NCI-H2196 treated with DMSO at 0.1 percent for 48 hours (cell line): ENCODE measurements at regions not wholly inside any gene's neighbourhood (a gene's known extent, or its start where the extent isn't known, plus 50 kb on each side); places are given as distances from the start of the nearest gene placed in this dataset.

Experiments
- DNase-seq: peaks from one replicate; lab custom pipeline; 2025; ENCODE audit not compliant: unreplicated experiment; lab: John Stamatoyannopoulos, UW

GRCh38 chr1:110816945-110817344 is 56.0 kb upstream of the CD53 start:
- DNase-seq, result no peak

- DNase-seq, result no peak
Measured at GRCh38 chr1:110811529-110811928, 61.4 kb upstream of the CD53 start.

DNA sequence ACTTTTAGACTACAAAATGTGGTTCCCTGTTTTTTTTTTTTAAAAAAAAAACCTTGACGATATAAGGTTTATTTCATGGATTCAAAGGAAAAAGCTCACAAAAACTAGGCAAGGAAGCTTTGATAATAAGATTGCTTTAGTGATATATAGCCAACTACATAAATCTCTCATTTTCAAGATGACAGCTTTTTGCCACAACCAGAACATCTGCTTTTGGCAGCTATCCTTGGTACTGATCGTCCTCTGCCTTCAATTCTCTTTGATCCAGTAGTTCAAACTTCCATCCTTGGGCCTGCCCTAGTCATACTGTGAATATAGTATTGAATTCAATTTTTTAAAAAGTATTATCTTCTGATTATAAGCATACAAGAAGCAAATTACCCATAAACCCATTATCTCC is 72.9 kb upstream of the CD53 start:
- no peak for DNase-seq

GRCh38 chr1:110798691-110799256 is 74.2 kb upstream of the CD53 start:
- DNase-seq, result peak; percentile 81

DNA sequence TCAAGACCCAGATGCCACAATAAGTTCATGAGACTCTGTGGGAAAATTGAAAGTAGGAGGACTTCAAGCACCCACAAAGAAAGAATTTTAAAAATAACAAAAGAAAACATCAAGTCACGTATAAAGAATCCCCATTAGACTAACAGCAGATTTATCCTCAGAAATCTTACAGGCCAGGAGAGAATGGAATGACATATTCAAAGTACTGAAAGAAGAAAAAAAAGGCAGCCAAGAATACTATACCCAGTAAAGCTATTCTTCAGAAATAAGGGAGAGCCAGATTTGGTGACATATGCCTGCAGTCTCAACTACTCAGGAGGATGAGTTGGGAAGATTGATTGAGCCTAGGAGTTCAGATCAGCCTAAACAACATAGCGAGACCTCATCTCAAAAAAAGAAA is 84.3 kb upstream of the CD53 start:
- DNase-seq, result no peak

DNA sequence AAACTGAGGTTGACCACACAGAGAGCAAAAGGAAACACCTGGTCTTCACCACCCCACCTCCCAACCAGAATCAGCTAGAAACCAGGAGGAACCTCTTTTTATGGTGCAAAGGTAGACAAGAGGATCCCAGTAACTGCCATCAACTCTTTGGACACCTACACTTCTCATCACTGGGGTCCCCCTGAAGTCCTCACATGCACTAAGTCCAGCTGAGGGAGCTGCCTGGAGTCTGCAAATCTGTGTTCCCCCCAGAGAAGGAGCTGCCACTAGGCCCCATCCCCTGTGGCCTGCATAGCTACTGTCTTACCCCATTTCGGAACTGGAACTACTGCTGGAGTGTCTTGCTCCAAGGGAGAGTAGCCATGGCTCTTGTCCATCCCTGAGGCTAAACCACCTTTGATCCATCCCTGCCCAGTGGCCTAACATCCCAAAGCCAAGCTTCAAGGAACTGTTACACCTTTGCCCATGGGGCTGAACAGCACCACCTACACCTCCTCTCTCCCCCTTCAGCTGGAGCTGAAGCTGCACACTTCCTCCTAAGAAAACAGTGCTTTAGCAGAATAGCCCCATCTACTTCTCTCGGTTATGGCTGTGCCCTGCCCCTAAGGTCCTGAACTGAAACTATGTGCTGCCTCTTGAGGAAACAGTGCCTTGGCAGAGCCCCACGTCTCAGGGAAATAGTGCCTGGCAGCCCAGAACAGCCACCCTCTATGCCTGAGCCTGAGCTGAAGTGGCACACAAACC is 85.4 kb upstream of the CD53 start:
- no peak for DNase-seq

- no peak for DNase-seq
Measured at GRCh38 chr1:110786802-110787327, 86.1 kb upstream of the CD53 start.

- DNase-seq, result no peak
Measured at GRCh38 chr1:110785612-110786011, 87.3 kb upstream of the CD53 start.

DNA sequence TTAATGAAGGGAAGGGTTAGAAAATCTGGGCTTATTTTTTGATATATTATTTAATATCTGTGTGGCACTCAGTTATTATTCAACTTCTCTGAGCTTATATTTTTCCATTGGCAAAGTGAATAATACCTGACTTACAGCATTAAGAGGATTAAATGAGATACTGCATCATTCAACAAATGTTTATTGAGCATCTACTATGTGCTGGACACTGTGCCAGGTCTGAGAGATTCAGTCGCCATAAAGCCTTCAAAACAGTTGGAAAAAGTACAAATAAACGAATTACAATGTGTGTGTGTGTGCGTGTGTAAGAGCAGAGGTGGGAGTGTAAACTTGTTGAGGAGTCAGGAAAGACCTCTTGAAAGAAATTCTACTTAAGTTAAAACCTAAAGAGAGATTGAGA is 87.9 kb upstream of the CD53 start:
- DNase-seq, result no peak

- DNase-seq, result peak; percentile 80
Measured at GRCh38 chr1:110783292-110783918, 89.5 kb upstream of the CD53 start.

DNA sequence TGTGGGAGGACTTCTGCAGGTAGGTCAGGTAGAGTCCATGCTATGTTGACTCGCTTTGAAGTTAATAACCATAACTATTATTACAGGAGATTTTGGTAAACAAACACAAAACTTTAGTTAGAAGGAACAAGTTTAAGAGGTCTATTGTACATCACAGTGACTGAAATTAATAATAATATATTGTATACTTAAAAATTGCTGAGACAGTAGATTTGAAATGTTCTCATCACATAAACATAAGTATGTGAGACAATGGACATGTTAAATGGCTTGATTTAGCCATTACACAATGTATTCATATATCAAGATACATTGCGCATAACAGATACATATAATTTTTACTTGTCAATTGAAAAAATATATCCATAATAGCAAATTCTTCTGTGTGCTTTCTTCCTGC is 91.4 kb upstream of the CD53 start:
- no peak for DNase-seq

DNA sequence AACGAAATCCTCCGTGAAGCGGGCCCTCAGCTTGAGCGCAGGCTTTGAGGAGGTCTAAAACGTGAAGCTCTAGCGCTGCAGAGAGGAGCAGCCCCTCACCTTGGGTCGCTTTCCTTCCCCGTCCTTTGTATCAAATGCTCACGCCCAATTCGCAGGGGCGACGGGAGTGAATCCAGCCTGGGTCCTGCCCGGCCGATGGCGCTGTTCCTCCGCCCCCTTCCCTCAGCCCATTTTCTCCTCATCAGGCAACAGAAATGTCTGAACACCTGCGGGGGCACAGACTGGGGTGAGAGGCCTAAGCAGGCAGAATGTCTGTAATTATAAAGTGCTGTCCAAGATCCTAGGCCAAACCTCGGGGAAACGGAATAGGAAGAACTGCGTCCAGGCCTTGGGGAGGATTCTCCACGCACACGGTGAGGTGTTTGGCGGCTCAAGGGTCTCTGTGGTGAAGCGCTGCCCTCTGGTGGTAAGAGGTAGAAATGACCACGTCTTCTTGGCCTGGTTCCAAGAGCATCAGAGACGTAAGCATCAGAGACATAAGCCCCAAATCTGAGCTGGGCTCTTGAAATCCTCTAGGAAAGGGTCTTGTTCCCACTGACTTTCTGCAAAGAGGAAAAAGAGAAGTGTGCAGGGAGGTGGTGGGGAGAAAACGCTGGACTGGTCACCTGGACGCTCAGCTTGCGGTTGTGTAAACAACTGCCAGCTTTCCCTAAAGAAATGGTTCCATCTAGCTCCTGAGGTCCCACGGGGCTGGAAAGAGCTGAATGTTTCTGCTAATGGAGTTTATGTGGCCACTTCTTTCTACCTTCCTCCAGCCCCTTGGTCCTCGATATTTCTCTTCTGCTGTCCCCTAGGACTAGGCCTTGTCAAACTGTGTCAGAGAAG is 92.1 kb upstream of the CD53 start:
- peak; percentile 57 for DNase-seq

DNA sequence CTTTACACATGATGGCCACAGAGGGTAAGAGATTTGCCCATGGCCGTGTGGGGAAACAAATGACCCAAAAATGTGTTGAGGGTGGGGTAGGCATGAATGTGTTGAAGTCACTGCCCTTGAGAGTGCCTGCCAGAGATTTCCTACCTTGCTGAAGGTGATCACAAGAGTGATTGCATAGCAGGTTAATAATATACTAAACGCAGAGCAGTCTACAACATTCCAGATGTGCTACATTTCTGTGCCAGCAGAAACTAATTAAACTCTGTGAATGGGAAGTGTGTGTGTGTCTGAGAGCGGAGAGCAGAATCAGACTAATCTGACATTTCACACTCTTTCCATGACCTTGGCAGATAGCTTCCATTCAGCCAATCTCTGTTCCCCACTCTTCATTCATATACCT is 93.3 kb upstream of the CD53 start:
- no peak for DNase-seq

DNA sequence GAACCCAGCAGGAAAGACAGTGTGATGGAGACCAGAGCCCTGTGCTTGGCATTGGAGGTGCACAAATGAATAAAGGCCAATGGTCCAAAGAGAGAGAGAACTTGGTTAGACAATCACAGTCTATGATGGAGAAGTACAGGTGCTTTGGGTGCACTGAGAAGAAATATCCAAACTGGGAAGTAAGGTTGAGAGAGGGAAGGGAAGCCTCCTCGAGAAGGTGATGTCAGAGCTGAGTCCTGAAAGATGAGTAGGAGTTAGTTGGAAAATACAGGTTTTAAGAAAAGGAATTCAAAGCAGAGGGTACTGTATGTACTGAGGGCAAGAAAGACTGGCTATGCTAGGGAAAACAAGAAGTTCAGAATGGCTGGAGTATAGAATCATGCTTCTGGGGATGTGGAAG is 94.1 kb upstream of the CD53 start:
- DNase-seq, result no peak

DNA sequence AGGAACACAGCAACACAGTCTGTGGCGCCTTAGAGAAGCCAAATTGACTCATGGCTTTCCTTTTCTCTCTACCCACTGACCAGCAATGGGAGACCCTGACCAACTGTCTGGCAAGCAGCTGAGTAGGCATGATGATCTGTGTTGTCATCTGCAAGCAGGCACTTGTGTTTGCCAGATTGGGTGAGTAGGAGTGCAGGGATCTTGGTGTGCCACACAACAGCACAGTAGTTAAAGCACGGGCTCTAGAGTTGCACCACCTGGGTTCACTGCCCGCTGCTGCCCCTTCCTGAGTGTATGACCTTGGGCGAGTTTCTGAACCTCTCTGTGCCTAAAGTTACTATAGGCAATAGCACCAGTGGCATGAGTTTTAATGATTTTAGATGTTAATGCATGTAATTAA is 95.7 kb upstream of the CD53 start:
- no peak for DNase-seq

DNA sequence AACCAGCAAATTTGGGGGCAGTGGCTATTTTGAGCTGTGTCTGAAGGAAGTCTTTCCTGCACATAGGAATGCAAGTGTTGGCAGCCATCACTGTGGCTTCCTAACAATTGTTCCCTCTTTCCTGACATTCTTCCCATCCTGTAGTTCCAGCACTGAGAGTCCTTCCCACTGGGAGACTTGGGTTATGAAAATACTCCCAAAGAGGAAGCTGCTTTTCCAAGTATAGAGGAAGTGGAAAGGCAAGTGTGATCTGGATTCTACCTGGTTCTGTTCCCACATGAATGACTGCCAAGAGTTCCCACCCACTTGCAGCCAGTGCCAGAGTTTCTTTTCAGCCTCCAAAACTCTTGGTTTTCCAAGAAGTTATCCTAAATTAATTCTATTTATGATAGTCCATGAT is 98.5 kb upstream of the CD53 start:
- DNase-seq, result no peak

DNA sequence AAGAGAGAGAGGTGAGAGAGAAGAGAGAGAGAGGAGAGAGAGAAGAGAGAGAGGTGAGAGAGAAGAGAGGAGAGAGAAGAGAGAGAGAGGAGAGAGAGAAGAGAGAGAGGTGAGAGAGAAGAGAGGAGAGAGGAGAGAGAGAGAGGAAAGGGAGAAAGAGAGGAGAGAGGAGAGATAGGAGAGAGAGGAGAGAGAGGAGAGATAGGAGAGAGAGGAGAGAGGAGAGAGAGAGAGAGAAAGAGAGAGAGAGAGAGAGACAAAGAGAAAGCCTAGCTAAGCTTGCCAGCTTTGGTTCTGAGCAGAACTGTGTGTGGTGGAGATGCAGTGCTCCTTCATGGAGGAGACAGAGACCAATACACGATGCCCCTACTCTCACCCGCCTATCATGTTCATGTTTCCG is 99.1 kb upstream of the KCNA3 start:
- DNase-seq, result no peak

DNA sequence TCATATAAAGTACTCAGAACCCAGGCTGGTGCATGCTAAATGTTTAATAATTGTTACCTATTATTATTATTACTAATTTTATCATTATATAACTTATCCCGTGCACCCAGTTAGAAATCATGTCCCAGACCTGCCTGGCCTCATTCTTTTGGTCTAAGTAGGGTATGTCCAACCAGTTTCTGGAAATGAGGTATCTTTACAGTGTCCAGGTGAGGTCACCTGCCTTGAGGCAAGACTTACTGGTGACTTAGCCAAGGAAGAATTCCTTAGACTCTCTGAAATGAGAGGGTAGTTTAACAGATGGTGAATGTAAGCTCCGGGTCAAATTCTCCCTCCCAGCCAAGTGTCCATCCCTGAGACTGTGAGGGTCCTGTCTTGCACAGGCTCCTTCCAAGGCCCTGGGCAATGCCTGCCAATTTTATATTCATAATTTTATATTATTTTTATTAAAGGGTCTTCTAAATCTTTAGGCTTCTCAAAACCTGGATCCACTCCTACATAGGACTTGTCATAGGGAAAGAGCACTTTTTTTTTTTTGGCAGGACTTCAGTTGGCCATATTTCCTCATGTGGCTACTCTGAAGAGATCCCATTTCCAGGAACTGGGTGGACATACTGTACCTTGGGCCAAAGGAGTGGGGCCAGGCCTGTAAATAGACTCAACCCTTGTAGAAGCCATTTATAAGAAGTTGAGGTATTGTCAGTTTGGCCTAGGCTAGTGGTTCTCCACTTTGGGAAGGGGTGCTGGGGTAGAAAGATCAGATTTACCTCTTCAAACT is 96.7 kb upstream of the KCNA3 start:
- DNase-seq, result no peak

GRCh38 chr1:110770832-110771231 is 96.1 kb upstream of the KCNA3 start:
- DNase-seq, result no peak

DNA sequence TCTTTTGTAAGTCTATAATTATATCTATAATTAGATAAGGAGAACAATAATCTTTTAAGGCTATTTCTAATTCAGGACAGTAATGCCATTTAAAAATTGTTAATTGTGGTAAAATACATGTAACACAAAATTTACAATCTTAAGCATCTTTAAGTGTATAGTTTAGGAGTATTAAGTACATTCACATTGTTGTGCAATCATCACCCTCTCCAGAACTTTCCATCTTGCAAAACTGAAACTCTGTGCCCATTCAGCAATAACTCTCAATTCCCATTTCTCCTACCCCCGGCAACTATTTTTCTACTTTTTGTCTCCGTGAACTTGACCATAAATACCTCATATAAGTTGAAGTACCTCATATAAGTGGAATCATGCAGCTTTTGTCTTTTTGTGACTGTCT is 93.9 kb upstream of the KCNA3 start:
- no peak for DNase-seq

DNA sequence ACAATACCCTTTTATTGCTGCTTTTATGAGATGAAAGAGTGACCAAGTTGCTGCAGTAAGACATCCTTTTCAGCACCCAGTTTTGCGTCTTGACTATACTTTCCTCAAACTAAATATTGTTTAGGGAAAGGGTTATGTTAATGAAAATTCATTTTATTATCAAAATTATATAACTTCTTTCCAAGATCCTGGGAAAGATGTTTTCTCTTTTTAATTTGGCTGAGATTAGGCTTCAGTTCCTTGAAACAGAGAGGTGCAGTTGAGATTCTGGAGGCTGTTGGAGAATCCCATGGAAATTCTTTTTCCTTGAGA is 91.6 kb upstream of the KCNA3 start:
- no peak for DNase-seq
